HG02973 (cell line): ENCODE measurements at regions not wholly inside any gene's neighbourhood (a gene's known extent, or its start where the extent isn't known, plus 50 kb on each side); places are given as distances from the start of the nearest gene placed in this dataset.
"Not testable (repeated sequence)": the region's sequence is repeated elsewhere in the genome, so short reads cannot be mapped to it uniquely, and the experiment has no call there.

Experiments
- ATAC-seq: cut with Tn5 transposase; IDR thresholded peaks from one replicate; pipeline ENCODE4 v1.9.1; 2021; ENCODE audit warnings: moderate library complexity; ENCODE audit not compliant: unreplicated experiment

DNA sequence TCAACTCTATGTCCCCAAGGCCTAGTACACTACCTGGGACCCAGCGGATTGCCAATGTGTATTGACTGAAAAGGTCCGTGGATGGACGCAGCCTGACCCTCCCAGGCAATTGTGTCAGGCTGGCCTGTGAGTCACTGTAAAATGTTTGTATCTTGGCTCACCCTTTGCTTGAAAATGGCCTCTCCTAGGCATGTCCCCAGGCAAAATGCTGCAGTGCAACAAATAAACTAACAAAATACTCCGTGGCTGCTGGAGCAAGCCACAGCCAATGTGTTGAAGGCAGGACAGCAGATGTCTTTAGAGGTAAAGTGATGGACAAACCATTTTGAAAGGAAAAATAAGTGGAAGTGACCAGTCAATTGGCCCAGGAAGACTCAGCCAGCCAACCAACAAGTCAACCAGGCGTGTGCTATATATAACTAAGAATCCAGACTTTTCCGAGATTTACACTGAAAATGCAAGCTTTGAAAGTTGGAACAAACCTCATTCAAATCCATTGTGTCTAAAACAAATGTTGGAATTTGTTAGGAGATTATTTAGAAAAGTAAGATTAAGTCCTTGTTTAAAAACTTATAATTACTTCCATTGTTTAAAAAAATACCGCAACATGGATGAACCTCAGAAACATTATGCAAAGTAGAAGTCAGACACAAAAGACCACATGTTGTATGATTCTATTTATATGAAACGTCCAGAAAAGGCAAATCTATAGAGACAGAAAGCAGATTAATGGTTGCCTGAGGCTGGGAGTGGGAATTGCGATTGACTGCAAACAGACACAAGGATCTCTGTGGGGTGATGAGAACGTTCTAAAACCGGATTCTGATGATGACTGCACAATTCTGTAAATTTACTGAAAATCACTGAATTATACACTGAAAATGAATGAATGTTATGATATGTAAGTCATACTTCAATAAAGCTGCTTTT, 191.2 kb downstream of the TLE3 start:
- ATAC-seq: no peak

DNA sequence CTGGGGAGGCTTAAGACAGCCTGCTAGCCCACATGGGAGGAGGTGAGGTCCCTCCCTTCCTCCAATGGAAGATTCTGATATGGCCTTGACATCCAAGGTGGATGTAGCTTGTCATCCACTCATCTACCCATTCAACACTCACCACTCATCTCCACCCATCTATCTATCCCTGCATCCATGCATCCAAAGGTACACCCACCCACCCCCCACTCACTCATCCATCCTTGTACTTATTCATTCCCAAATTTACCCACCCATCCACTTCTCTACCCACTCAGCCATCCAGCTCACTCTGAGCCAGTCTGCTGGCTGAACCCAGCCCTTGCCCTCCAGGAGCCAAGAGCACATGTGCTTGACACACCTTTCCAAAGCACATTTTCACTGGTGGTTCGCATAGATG, 189.7 kb downstream of the TLE3 start:
- ATAC-seq: no peak

DNA sequence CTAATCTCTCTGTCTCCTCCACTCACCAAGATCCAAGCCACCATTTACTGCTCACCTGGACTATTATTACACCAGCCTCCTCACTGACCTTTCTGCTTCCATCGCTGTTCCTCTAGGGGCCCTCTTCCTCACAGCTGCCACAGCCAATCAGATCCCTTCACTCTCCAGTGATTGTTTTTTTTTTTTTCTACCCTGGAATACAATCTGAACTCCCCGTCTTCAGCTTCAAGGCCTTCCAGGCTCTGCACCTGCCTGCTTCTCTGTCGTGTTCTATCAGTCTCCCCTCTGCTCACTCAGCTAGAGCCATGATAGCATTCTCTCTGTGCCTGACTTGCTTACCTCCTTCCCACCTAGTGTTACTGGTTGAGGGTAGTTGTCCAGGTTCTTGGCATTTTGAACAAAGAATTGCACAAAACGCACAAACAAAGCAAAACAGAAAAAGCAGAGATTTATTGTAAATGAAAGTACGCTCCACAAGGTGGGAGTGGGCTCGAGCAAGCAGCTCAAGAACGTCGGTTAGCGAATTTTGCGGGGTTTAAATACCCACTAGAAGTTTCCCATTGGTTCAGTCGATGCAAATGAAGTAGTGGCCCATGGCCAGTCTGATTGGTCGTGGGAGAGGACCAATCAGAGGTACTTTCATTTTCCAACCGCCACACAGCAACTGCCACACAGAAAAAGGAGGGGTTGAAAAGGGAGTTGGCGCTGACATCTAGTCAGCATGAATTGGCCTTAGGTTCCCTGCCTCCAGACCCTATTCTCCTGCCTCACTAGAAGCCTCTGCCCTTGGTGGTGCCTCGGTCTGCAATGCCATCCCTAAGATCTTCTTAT, 188.9 kb downstream of the TLE3 start:
- no peak for ATAC-seq

DNA sequence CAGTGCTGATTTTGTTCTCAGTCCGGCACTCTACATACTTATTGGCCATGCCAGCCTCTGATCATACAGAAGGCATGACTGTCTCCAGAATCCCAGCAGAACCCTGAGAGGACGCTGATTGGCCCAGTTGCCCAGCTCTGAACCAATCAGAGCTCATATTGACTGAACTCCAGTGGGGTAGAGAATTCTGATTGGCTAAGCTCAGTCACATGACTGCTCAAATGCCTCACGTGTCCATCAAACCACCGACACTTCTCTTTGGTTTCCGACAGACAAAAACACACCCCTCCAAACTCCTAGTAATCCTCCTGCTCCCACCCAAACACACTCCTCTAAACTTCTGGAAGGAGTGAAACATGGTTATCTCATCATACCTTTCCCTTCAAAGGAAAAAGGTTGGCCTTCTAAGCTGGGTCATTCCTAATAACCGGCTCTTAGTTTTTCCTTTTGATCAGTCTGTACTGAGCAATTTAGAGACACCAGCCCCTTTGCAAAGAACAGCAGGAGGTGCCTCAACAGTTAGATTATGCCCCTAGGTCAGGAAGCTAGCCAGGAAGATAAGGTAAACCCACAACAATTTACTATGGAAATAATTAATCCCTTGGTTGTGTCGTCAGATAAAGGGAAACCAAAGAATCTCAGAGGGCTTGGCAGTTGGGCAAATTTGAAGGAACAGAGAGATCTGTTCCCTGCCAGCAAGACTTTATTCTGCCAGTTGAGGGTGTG, 187.8 kb downstream of the TLE3 start:
- no peak for ATAC-seq

DNA sequence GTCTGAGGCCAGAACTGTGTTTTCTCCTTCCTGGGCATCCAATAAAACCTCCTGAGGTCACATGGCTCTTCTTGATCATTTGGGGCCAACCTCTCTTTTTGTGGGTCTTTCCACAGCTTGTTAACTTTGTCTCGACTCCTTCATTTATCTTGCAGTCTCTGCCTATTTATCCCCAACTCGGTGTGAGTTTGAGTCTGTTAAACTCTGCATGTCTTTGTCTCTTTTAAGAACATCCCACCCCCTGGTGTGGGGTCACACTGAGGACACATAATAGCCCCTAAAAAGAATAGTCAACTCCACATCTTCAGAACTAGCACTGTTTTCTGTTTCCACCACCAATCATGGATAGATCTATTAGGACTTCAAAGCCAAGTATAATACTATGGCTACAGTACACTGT, 187.2 kb downstream of the TLE3 start:
- no peak for ATAC-seq

DNA sequence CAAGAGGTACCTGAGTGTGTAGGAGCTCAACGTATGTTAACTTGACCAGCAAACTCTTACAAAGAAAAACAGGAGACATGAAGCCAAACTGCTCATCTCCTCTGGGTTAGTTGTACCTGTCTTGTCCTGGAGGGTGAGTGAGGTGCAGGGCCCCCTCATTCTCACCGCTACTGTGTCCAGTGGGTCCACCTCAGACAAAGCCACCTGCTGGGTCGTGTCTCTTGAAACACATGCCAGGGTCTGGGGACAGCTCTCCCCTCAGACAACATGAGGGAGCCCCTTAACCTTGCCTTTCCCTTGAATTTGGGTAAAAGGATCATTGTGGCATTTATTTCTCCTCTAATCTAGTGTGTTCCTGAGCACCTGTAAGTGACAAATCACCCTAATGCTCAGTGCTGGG, 185.6 kb downstream of the TLE3 start:
- no peak for ATAC-seq

DNA sequence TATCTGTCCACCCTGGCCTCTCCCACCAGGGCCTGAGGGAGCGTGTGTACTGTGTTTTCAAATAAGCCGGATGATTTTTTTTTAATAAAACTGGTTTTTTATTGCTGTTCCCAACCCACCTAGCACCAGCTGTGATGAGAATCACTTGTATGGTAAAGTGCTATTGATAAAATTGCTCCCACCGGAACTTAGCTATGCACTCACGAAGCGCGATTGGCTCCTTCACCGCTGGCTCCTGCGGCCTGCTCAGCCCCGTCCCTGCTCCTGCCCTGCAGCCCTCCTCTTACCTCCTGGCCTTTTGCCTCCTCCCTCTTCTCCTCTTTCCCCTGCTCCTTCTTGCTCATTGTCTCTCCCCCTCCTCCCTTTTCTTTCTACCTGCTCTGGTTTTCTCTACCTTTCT, 183.7 kb downstream of the TLE3 start:
- ATAC-seq: no peak

DNA sequence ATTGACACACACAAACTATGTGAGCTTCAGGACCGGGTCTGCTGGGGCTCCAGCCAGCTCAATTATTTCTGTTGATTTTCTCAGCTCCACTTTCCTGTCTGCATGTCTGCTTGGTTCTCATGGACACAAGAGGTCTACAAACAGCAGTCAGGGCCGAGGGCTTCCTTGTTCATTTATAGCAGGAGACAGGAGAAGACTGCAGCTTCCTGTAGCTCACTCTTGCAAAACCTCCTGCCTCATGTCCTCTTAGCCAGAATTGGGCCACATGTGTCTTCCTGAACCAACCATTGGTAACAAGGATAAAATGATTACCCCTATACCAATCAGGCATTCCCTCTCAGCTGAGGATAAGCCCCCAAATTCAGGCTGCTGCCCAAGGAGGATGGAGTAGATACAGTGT, 182.8 kb downstream of the TLE3 start:
- no peak for ATAC-seq

DNA sequence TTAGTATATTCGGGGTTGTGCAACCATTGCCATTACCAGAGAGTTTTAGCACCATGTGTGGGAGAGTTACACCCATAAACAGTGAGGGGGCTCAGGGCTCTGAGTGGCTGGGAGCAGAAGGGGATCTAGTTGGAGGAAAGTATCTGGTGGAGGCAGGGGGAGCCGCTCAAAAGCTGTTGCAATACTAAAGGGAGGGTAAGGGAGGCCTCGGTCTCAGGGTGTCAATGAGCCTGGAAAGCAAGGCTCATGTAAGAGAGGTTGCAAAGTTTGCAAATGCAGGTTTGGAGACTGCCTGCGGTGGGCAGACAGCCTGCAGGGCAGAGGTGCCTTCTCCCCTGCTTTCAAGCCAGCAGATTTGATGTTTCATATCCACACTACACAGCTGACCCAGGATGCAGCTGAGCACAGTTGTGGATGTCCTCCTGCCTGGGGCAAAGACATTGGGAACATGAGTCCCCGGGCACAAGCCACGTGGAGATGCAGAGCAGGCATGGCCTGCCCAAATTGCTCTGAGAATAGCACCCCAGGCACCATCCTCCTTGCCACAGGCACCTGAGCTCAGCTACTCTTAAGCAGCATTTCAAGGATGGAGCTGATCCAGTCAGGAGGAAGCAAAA, 181.4 kb downstream of the TLE3 start:
- no peak for ATAC-seq

DNA sequence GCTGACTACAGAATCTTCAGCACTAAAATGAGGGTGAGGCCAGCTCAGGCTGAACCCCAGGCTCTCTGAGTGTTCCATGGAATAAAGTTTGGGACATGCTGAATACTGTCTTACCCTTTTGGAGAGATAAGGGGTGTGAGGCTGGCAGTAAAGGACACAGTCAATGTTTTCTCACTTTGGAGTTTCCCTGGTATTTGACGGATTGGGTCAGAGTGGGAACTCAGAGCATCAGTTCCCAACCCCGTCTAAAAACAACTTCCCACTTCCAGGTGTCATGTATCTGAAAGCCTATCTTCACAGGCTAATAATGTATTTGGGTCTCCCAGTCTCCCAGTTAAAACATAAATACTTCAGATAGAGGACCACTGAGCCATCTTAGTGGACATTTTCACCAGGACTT, 180.7 kb downstream of the TLE3 start:
- no peak for ATAC-seq

DNA sequence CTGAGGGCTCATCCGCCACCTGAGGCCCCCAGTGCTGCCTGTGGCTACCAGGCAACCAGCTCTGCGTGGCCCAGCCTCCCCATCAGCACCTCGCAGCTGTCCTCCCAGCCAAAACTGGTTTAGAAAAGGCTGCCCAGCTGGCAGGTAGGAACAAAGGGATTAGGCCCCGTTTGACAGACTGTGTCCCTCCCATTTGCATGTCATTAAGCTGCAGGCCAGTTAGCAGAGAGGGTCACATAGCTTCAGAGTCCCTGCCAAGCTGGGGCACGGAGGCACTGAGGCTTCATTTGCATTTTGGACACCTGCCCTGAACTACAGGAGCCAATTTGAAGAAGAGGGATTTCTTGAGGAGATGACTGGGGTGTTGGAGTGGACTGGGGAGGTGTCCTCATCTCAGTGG, 177.9 kb downstream of the TLE3 start:
- ATAC-seq: no peak

DNA sequence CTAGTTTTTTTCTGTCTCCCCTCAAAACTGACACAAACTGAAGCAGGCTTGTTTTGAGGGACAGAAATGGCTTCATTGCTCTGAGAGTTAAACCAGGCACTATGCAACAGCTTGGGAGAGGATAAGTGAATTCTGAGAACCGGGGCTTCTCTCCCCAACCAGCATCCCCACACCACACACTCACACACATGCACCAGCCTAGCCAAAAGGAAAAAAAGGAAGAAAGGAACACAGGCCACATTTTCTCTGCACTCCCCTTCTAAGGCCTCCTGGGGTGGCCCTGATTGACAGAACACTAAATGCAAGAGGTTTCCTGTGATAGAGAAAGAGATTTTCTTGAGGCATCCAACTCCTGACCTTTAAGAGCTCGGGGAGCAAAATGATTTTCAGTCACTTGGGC, 177.5 kb downstream of the TLE3 start:
- no peak for ATAC-seq

DNA sequence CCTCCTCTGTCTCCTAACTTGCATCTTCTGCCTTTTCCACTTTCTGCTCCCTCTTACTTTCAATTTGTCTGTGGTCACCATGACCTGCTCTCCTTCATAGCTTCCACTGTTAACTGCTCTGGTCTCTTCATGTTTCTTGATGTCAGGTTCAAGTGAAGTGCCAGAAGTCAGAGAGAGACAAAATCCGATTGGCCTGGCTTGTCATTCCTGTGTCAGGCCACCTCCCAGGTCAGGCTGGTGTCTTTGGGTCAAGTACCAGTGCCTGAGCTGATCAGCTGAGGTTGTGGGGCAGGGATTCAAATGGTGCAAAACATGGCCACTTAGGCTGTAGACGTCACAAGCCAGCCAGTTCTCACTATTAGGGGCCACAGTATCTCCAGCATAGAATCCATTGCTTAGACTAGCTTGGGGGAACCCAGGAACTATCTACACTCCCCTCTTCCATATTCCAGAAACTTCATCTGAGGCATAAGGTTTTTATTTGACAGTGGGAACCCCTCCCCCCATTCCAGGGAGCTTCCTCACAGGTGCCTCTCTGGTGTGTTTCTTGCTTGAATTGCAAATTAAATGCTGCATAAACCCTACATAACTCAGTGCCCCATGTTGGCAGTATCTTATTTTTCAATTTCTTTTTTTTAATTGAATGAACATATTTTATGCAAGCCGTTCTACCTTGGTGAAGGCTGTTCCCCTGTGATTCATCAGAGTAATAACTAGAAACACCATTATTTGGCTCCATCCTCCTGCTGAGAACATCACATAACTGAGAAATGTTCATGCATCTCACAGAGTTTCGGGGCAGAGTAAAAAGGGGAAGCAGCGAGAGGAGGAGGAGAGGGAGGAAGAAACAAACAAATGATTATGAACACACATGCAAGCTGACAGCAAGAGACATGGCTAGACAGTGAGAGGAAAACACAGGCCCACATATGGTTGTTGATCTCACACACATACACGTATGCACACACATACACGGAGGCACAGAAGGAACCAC, 175.8 kb downstream of the TLE3 start:
- no peak for ATAC-seq

DNA sequence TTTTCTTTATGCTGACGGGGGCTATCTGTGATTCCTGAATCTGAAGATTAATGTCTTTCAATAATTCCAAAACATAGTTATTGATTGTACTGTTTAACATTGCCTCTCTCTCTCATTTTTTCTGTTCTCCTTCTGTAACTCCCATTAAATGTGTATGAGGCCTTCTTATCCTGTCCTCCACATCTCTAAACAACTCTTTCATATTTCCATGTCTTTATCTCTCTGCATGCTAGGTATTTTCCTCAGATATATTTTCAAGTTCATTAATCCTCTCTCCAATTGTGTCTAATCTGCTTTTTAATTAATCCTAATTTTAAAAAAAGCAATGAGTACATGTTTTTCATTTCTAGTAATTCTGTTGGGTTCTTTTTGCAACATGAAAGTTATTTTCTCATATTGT, 173.2 kb downstream of the TLE3 start:
- ATAC-seq: no peak

DNA sequence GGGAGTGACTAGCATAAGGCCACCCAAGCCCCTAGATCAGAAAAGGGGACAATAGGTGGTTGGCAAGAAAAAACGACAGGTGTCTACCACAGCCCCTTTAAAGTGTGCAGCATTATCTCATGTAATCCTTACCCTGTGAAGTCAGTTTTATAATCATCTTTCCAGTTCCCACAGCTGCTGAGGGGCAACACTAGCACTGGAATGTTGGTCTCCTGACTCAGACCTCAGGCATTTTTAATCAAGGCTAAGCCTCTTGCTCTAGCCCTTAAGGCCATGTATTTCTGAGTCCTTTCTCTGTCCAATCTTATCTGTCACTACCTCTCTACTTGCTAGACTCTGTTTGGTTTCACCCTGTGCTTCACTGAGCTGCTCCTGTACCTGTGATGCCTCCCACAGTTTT, 171.7 kb downstream of the TLE3 start:
- no peak for ATAC-seq

DNA sequence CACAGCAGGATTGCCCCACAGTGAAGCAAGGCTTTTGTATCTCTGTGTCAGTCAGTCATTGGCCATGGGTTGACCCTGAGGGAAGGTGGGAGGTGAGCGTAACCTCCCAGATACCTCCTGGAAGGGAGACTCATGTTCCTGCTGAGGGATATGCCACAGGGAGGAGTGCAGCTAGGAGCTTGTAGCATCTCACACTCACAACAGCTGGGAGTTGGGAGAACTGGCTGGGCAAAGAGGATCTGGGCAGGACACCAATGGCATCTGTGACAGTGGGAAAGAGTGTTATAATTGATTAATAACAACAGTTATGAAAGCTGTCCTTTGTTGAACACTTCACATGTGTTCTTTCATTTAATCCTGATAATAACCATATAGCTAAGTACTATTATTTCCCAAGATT, 171.0 kb downstream of the TLE3 start:
- no peak for ATAC-seq

DNA sequence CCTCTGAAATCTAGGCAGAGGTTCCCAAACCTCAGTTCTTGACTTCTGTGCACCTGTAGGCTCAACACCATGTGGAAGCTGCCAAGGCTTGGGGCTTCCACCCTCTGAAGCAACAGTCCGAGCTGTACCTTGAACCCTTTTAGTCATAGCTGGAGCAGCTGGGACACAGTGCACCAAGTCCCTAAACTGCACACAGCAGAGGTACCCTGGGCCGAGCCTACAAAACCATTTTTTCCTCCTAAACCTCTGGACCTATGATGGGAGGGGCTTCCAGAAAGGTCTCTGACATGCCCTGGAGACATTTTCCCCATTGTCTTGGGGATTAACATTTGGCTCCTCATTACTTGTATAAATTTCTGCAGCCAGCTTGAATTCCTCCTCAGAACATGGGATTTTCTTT, 168.8 kb downstream of the TLE3 start:
- not testable (repeated sequence) for ATAC-seq

DNA sequence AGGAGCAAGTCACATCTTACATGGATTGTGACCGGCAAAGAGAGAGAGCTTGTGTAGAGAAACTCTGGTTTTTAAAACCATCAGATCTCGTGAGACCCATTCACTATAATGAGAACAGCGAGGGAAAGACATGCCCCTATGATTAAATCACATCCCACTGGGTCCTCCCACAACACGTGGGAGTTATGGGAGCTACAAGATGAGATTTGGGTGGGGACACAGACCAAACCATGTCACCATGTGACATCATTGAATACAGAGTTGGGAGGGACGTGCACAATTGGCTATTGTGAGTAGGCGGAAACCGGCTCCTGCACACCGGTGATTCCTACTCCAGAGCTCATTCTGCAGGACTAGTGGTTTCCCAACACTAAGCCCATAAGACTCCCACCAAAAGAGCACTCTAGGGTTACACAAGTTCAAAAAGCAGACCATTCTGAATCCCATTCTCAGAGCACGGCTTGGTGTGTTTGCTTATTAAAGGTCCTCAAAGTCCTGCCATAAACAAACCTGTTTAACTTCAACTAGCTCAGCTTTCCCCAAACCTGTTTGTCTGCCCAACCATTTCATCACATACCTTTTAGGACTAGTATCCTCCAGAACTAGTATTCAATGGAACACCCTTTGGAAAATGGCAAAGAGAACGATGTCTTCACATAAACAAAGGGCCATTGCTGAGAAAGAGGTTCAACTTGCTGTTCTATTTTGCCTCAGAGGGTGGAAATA, 167.6 kb downstream of the TLE3 start:
- ATAC-seq: no peak

DNA sequence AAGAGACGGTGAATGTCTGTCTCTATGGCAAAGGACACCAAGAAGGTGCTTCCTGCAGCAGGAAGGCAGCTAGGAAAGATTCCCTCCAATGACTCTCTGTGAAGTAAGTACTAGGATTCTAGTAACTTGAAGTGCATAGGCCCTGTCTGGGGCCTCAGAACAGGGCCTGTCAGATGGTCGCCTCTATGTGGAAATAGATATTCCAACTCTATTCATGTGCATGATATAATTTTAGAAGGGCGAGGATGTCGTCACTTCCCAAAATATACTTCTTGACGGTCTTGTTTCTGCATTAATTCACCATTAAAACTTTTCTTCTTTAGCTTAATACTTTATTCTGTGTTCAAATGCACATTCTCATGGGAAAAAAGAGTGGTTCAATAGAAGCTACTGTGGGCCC, 167.0 kb downstream of the TLE3 start:
- no peak for ATAC-seq
